Endothelial cell (in vitro differentiated cells): ENCODE measurements at regions not wholly inside any gene's neighbourhood (a gene's known extent, or its start where the extent isn't known, plus 50 kb on each side); places are given as distances from the start of the nearest gene placed in this dataset.

Experiments
- DNase-seq: peaks from one replicate; pipeline ENCODE4 v3.0.0; 2021; ENCODE audit warnings: low spot score
- H3K27ac Mint-ChIP-seq: one replicate; pipeline ENCODE4 v1.8.0; 2021; ENCODE audit warnings: mixed read lengths, inconsistent platforms; ENCODE audit not compliant: unreplicated experiment
- H3K27me3 Mint-ChIP-seq: one replicate; pipeline ENCODE4 v1.8.0; 2021; ENCODE audit warnings: mild to moderate bottlenecking, moderate library complexity, mixed read lengths, inconsistent platforms; ENCODE audit not compliant: unreplicated experiment
- H3K36me3 Mint-ChIP-seq: one replicate; pipeline ENCODE4 v1.8.0; 2021; ENCODE audit warnings: mild to moderate bottlenecking, low read depth, mixed read lengths, inconsistent platforms; ENCODE audit not compliant: unreplicated experiment
- H3K4me1 Mint-ChIP-seq: one replicate; pipeline ENCODE4 v1.8.0; 2021; ENCODE audit warnings: mild to moderate bottlenecking, mixed read lengths, inconsistent platforms; ENCODE audit not compliant: unreplicated experiment
- H3K4me3 Mint-ChIP-seq: one replicate; pipeline ENCODE4 v1.8.0; 2021; ENCODE audit warnings: mild to moderate bottlenecking, mixed read lengths, inconsistent platforms; ENCODE audit not compliant: unreplicated experiment
- H3K9me3 Mint-ChIP-seq: one replicate; pipeline ENCODE4 v1.8.0; 2021; ENCODE audit warnings: mixed read lengths, inconsistent platforms; ENCODE audit not compliant: unreplicated experiment
- TF ChIP-seq, protein P1 (sequence below): fragments of 200-600 bp; sonication (generic); IDR thresholded peaks from one replicate; pipeline ENCODE4 v1.5.0; 2021; ENCODE audit warnings: antibody characterized with exemption; ENCODE audit not compliant: unreplicated experiment

- no peak for DNase-seq
- TF ChIP-seq, protein P1, sequence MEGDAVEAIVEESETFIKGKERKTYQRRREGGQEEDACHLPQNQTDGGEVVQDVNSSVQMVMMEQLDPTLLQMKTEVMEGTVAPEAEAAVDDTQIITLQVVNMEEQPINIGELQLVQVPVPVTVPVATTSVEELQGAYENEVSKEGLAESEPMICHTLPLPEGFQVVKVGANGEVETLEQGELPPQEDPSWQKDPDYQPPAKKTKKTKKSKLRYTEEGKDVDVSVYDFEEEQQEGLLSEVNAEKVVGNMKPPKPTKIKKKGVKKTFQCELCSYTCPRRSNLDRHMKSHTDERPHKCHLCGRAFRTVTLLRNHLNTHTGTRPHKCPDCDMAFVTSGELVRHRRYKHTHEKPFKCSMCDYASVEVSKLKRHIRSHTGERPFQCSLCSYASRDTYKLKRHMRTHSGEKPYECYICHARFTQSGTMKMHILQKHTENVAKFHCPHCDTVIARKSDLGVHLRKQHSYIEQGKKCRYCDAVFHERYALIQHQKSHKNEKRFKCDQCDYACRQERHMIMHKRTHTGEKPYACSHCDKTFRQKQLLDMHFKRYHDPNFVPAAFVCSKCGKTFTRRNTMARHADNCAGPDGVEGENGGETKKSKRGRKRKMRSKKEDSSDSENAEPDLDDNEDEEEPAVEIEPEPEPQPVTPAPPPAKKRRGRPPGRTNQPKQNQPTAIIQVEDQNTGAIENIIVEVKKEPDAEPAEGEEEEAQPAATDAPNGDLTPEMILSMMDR: no peak
- no peaks in the 10 kb centered on the region for H3K9me3 Mint-ChIP-seq
- H3K27ac Mint-ChIP-seq: no peak overlapping the region
- peaks cover 5% of the 10 kb centered on the region for H3K36me3 Mint-ChIP-seq
- H3K4me1 Mint-ChIP-seq: no peaks in the 10 kb centered on the region
- no peaks in the 10 kb centered on the region for H3K27me3 Mint-ChIP-seq
- no peak overlapping the region for H3K4me3 Mint-ChIP-seq
These were observed 637.6 kb upstream of the EPHA5 start for GRCh38 chr4:66307641-66308438.

DNA sequence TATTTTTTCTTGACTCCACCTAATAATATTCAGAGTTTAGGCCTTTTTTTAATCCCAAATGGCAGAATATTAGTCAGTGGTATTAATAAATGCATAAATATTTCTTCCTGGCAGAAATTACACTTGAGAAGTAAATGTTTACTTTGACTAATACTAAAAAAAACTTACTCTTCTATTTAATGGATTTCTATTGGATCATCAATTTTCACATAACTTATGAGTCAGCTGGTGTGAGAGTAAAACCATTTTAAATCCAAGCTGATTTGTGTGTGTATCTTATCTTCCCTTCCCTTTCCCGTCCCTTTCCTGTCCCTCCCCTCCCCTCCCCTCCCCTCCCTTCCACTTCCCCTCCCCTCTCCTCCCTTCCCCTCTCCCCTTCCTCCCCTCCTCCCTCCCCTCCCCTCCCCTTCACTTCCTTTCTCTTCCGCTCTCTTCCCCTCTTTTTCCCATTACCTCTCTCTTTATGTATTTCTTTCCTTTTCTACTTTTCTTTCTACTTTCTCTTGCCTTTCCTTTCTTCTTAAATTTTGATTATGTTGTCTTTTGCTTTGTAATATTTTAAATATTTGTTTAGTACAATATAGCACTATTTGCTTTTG lies 630.1 kb upstream of the EPHA5 start:
- TF ChIP-seq, protein P1: no peak
- H3K27ac Mint-ChIP-seq: no peak overlapping the region

GRCh38 chr4:66298569-66298968 lies 628.3 kb upstream of the EPHA5 start:
- no peak for DNase-seq

More for the DNA sequence above, 630.1 kb upstream of the EPHA5 start:
- H3K27me3 Mint-ChIP-seq: peaks cover 1% of the 10 kb centered on the region
- DNase-seq: no peak
- no peak overlapping the region for H3K4me3 Mint-ChIP-seq
- no peaks in the 10 kb centered on the region for H3K36me3 Mint-ChIP-seq
- H3K4me1 Mint-ChIP-seq: no peaks in the 10 kb centered on the region
- no peaks in the 10 kb centered on the region for H3K9me3 Mint-ChIP-seq

DNA sequence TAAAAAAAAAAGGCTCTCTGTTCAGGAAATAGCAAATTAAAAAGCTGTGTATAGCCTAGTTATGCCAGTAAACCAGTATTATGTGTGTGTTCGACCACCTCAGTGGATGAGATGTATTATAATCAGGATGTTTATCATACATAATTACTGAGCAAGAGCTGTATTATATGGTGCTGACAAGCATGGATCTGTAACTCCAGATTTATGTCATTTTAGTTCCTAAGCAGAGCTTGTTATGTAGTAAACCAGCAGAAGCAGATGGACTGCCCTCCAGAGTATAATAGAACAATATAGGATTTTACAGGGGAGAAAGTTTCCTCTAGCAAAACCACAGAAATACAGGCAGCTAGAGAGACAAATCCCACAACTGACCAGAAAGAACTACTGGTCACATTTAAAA lies 627.4 kb upstream of the EPHA5 start:
- Mint-ChIP-seq H3K36me3 (no peaks in the 10 kb centered on the region), H3K4me3 (no peak overlapping the region), H3K9me3 (no peaks in the 10 kb centered on the region), H3K4me1 (no peaks in the 10 kb centered on the region), H3K27ac (no peak overlapping the region), H3K27me3 (peaks cover 1% of the 10 kb centered on the region)
- TF ChIP-seq, protein P1: no peak
- no peak for DNase-seq

More at GRCh38 chr4:66298569-66298968, 628.3 kb upstream of the EPHA5 start:
- Mint-ChIP-seq H3K36me3 (no peaks in the 10 kb centered on the region), H3K27me3 (peaks cover 1% of the 10 kb centered on the region), H3K9me3 (no peaks in the 10 kb centered on the region), H3K27ac (no peak overlapping the region), H3K4me3 (no peak overlapping the region), H3K4me1 (no peaks in the 10 kb centered on the region)
- TF ChIP-seq, protein P1: no peak

DNA sequence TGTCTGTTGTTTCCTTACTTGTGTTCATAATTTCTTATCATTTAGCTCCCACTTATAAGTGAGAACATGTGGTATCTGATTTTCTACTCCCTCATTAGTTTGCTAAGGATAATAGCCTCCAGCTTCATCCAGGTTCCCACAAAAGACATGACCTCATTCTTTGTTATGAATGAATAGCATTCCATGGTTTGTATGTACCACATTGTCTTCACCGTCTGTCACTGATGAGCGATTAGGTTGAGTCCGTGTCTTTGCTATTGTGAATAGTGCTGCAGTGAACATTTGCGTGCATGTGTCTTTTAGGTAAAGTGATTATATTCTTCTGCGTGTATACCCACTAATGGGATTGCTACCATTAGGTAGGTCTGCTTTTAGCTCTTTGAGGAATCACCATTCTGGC lies 624.3 kb upstream of the EPHA5 start:
- no peaks in the 10 kb centered on the region for H3K4me1 Mint-ChIP-seq
- TF ChIP-seq, protein P1: no peak
- DNase-seq: no peak
- no peaks in the 10 kb centered on the region for H3K27me3 Mint-ChIP-seq
- H3K27ac Mint-ChIP-seq: no peak overlapping the region
- no peaks in the 10 kb centered on the region for H3K36me3 Mint-ChIP-seq
- no peak overlapping the region for H3K4me3 Mint-ChIP-seq
- H3K9me3 Mint-ChIP-seq: no peaks in the 10 kb centered on the region
